Right lobe of liver (tissue), 4 donors: ENCODE measurements at regions not wholly inside any gene's neighbourhood (a gene's known extent, or its start where the extent isn't known, plus 50 kb on each side); places are given as distances from the start of the nearest gene placed in this dataset.
"Not testable (repeated sequence)": the region's sequence is repeated elsewhere in the genome, so short reads cannot be mapped to it uniquely, and the experiment has no call there.

ENCODE experiments used
- CTCF ChIP-seq, 4 donors: fragments of 200-600 bp in 3 of 4; fragments of 450-650 bp in 1 of 4; IDR thresholded peaks; one replicate each; pipeline versions ENCODE4 v1.5.1 to v1.8.0; 2016 to 2022; ENCODE audit warnings: antibody characterized with exemption in 4 of 4, mild to moderate bottlenecking in 2 of 4
- POLR2A ChIP-seq: fragments of 450-650 bp; IDR thresholded peaks from one replicate; pipeline ENCODE4 v1.6.1; 2017; ENCODE audit warnings: antibody characterized with exemption, mild to moderate bottlenecking
- donor health status: DM: no; HTN: no; CAD: no.
- donor health status: DM: no; HTN: no; CAD: no.
- donor health status: DM: no; HTN: yes; CAD: no.

GRCh38 chr4:49215082-49215479 lies 229.0 kb downstream of the CWH43 start:
- not testable (repeated sequence) for TF ChIP-seq POLR2A; CTCF (IDR thresholded peaks at IDR 0.05)
